ENCODE measurements at regions not wholly inside any gene's neighbourhood (a gene's known extent, or its start where the extent isn't known, plus 50 kb on each side); places are given as distances from the start of the nearest gene placed in this dataset.

GRCh38 chr5:3026651-3027050, 275.2 kb upstream of the IRX2 start:
- FAIRE-seq = no peak

More at GRCh38 chr5:3026651-3027050, 275.2 kb upstream of the IRX2 start:
- no peak overlapping the region for H3K27ac ChIP-seq (ENCODE audit: low read depth, low read length)
- no peak overlapping the region for H3K56ac ChIP-seq (replicated peaks; ENCODE audit: insufficient read length, low read depth, low read length)
- TF ChIP-seq SIN3A (conservative IDR thresholded peaks at IDR 0.05 in 1 of 2, IDR thresholded peaks at IDR 0.05 in 1 of 2; ENCODE audit: low read depth in 1 of 2, low read length in 2 of 2) (no peak), BACH1 (IDR thresholded peaks at IDR 0.05; ENCODE audit: low read length) (no peak), PHF8 (conservative IDR thresholded peaks at IDR 0.05; ENCODE audit: low read depth, low read length) (no peak), POLR2AphosphoS5 (IDR thresholded peaks at IDR 0.05; ENCODE audit: low read depth, low read length) (no peak), TAF7 (optimal IDR thresholded peaks at IDR 0.05; ENCODE audit: borderline replicate concordance, low read depth, low read length) (no peak), BRCA1 (IDR thresholded peaks at IDR 0.05; ENCODE audit: low read depth, low read length) (no peak), JUN (IDR thresholded peaks at IDR 0.05; ENCODE audit: low read depth, low read length) (no peak), POLR2A (IDR thresholded peaks at IDR 0.05; ENCODE audit: control extremely low read depth in 1 of 2, low read depth in 2 of 2, low read length in 2 of 2) (no peak)
- no peaks in the 10 kb centered on the region for H3K36me3 ChIP-seq (ENCODE audit: control insufficient read depth in 2 of 4, insufficient read depth in 4 of 4, low read length in 3 of 4)
- H4K8ac ChIP-seq (ENCODE audit: extremely low read depth, insufficient read depth, low read length) = no peak overlapping the region
- H3K23me2 ChIP-seq (ENCODE audit: low read depth, low read length) = peaks cover 2% of the 10 kb centered on the region; the same call in 1 of the 2 replicates
- ChIA-PET CTCF (ENCODE audit: partially characterized antibody) (no interaction called here), POLR2A (ENCODE audit: partially characterized antibody) (no interaction called here)
- H3K4ac ChIP-seq (replicated peaks; ENCODE audit: insufficient read length, low read depth, low read length) = no peak overlapping the region
- no peak overlapping the region for H2BK12ac ChIP-seq (ENCODE audit: low read depth, low read length)
- no peak overlapping the region for H3K14ac ChIP-seq (ENCODE audit: insufficient read length)
- no peak overlapping the region for H2BK20ac ChIP-seq (ENCODE audit: low read length)
- H3K18ac ChIP-seq (ENCODE audit: extremely low read depth, low read length) = no peak overlapping the region
- no peaks in the 10 kb centered on the region; a peak in 1 of 4 replicates for H3K9me3 ChIP-seq (ENCODE audit: insufficient read depth in 2 of 2, low read depth in 1 of 2, low read length in 1 of 2)
- H4K20me1 ChIP-seq (replicated peaks in 1 of 2; ENCODE audit: control insufficient read depth in 1 of 2, insufficient read depth in 2 of 2, low read length in 2 of 2) = peaks cover 0 to 3% of the 10 kb centered on the region in 2 experiments
- no peaks in the 10 kb centered on the region for H3K79me1 ChIP-seq (ENCODE audit: low read depth, low read length)
- no peak overlapping the region for H3K4me3 ChIP-seq (ENCODE audit: extremely low read depth in 1 of 4, insufficient read depth in 2 of 4, low read depth in 3 of 4, low read length in 4 of 4)
- no peak overlapping the region for H3K4me2 ChIP-seq (ENCODE audit: insufficient read depth in 1 of 2, low read depth in 2 of 2, low read length in 2 of 2)
- no peak overlapping the region for H2BK15ac ChIP-seq (ENCODE audit: low read length)
- no peak overlapping the region for H2AFZ ChIP-seq (ENCODE audit: low read length)
- DNase-seq (ENCODE audit: low read depth in 1 of 2, low spot score in 2 of 2) = no peak
- H4K5ac ChIP-seq (ENCODE audit: insufficient read length, low read depth, low read length) = no peak overlapping the region
- no peak overlapping the region for H3K9ac ChIP-seq (replicated peaks in 1 of 4; ENCODE audit: extremely low read depth in 1 of 4, low read depth in 3 of 4, low read length in 3 of 4)
- peaks cover 0 to 2% (median 0%) of the 10 kb centered on the region in 4 experiments; a peak in 2 of 7 replicates for H3K4me1 ChIP-seq (replicated peaks in 1 of 4; ENCODE audit: control insufficient read depth in 3 of 4, insufficient read depth in 4 of 4, low read length in 3 of 4)
- WGBS, 2 experiments (ENCODE audit: extremely low coverage in 1 of 2, insufficient coverage in 1 of 2, insufficient read length in 1 of 2, insufficient replicate concordance in 2 of 2, low coverage in 1 of 2, low lambda C conversion rate in 2 of 2, missing lambda C conversion rate in 1 of 2) = 100% methylated on average over 4 of the region's 7 CpGs; no CpG with 5 or more reads in 1 of the 2 experiments
- H3K79me2 ChIP-seq (ENCODE audit: control insufficient read depth in 1 of 2, insufficient read depth in 2 of 2, low read length in 2 of 2) = no peaks in the 10 kb centered on the region
- H3K23ac ChIP-seq (ENCODE audit: insufficient read length) = no peak overlapping the region
- H4K91ac ChIP-seq (replicated peaks; ENCODE audit: insufficient read length, low read length) = no peak overlapping the region
- peaks cover 0 to 3% (median 0%) of the 10 kb centered on the region in 4 experiments; a peak in 1 of 7 replicates for H3K27me3 ChIP-seq (replicated peaks in 1 of 4; ENCODE audit: control insufficient read depth in 3 of 4, extremely low read depth in 1 of 4, insufficient read depth in 3 of 4, low read length in 3 of 4)
- H2BK120ac ChIP-seq (replicated peaks; ENCODE audit: low read depth, low read length) = no peak overlapping the region
- no peak overlapping the region for H2AK5ac ChIP-seq (ENCODE audit: low read depth, low read length)
- no peak overlapping the region for H2BK5ac ChIP-seq (ENCODE audit: low read depth, low read length)
